Suprapubic skin (tissue), 3 donors: ENCODE measurements at regions not wholly inside any gene's neighbourhood (a gene's known extent, or its start where the extent isn't known, plus 50 kb on each side); places are given as distances from the start of the nearest gene placed in this dataset.

Experiments used
- POLR2A ChIP-seq, 2 donors: fragments of 450-650 bp; IDR thresholded peaks; one replicate each; pipeline ENCODE4 v1.6.1; 2017; ENCODE audit warnings: antibody characterized with exemption in 2 of 2, mild to moderate bottlenecking in 2 of 2, moderate library complexity in 2 of 2
- TF ChIP-seq, protein P1 (sequence below), 2 donors: fragments of 200-600 bp in 1 of 2; fragments of 450-650 bp in 1 of 2; sonication (generic) in 1 of 2; IDR thresholded peaks; one replicate each; pipeline ENCODE4 v1.5.1; 2016 to 2019; ENCODE audit warnings: antibody characterized with exemption in 2 of 2, mild to moderate bottlenecking in 1 of 2, moderate library complexity in 1 of 2

GRCh38 chr6:159380114-159380513, 210.9 kb downstream of the FNDC1 start:
- TF ChIP-seq, protein P1, sequence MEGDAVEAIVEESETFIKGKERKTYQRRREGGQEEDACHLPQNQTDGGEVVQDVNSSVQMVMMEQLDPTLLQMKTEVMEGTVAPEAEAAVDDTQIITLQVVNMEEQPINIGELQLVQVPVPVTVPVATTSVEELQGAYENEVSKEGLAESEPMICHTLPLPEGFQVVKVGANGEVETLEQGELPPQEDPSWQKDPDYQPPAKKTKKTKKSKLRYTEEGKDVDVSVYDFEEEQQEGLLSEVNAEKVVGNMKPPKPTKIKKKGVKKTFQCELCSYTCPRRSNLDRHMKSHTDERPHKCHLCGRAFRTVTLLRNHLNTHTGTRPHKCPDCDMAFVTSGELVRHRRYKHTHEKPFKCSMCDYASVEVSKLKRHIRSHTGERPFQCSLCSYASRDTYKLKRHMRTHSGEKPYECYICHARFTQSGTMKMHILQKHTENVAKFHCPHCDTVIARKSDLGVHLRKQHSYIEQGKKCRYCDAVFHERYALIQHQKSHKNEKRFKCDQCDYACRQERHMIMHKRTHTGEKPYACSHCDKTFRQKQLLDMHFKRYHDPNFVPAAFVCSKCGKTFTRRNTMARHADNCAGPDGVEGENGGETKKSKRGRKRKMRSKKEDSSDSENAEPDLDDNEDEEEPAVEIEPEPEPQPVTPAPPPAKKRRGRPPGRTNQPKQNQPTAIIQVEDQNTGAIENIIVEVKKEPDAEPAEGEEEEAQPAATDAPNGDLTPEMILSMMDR (IDR thresholded peaks at IDR 0.05): no peak
- TF ChIP-seq POLR2A (IDR thresholded peaks at IDR 0.05): no peak
